ACC112 (cell line): ENCODE measurements at regions not wholly inside any gene's neighbourhood (a gene's known extent, or its start where the extent isn't known, plus 50 kb on each side); places are given as distances from the start of the nearest gene placed in this dataset.

Experiments used
- H2AFZ ChIP-seq: fragments of 200-600 bp; sonication (generic); one replicate; pipeline ENCODE4 v1.6.0; 2017; ENCODE audit warnings: antibody characterized with exemption, low read length; ENCODE audit not compliant: unreplicated experiment
- H3K27ac ChIP-seq: fragments of 200-600 bp; sonication (generic); 2 replicates; pipeline ENCODE4 v1.5.1; 2014; ENCODE audit warnings: low read depth, mild to moderate bottlenecking, antibody characterized with exemption, low read length, moderate library complexity
- H3K27me3 ChIP-seq: fragments of 200-600 bp; sonication (generic); 2 replicates; pipeline ENCODE4 v1.6.1; 2014; ENCODE audit warnings: mild to moderate bottlenecking, antibody characterized with exemption, low read length, moderate library complexity, mixed read lengths; ENCODE audit not compliant: insufficient read depth
- H3K36me3 ChIP-seq: fragments of 200-600 bp; sonication (generic); 2 replicates; pipeline ENCODE4 v1.6.1; 2016; ENCODE audit warnings: mild to moderate bottlenecking, antibody characterized with exemption, low read length, moderate library complexity, mixed read lengths; ENCODE audit not compliant: insufficient read depth
- H3K4me1 ChIP-seq: fragments of 200-600 bp; sonication (generic); one replicate; pipeline ENCODE4 v1.6.1; 2016; ENCODE audit warnings: low read length, mixed read lengths; ENCODE audit not compliant: insufficient read depth, unreplicated experiment, control insufficient read depth
- H3K4me3 ChIP-seq: fragments of 200-600 bp; sonication (generic); 2 replicates; pipeline ENCODE4 v1.5.1; 2014; ENCODE audit warnings: mild to moderate bottlenecking, low read depth, low read length
- H3K79me2 ChIP-seq: fragments of 200-600 bp; sonication (generic); one replicate; pipeline ENCODE4 v1.6.0; 2016; ENCODE audit warnings: low read length; ENCODE audit not compliant: control insufficient read depth, unreplicated experiment, insufficient read depth

GRCh38 chr10:125265579-125265955 is 105.2 kb upstream of the CTBP2 start:
- no peak overlapping the region for H3K4me3 ChIP-seq
- H3K36me3 ChIP-seq: no peaks in the 10 kb centered on the region
- H3K27ac ChIP-seq: no peak overlapping the region
- no peaks in the 10 kb centered on the region; the same call in 1 of the 2 replicates for H3K27me3 ChIP-seq
- H3K4me1 ChIP-seq: no peaks in the 10 kb centered on the region
- no peaks in the 10 kb centered on the region for H3K79me2 ChIP-seq
- H2AFZ ChIP-seq: no peak overlapping the region

GRCh38 chr10:125264757-125265578 is 104.6 kb upstream of the CTBP2 start:
- Histone ChIP-seq H3K36me3 (no peaks in the 10 kb centered on the region), H3K79me2 (no peaks in the 10 kb centered on the region), H2AFZ (no peak overlapping the region), H3K27me3 (no peaks in the 10 kb centered on the region; the same call in 1 of the 2 replicates), H3K27ac (no peak overlapping the region), H3K4me3 (no peak overlapping the region), H3K4me1 (no peaks in the 10 kb centered on the region)

GRCh38 chr10:125264091-125264490 is 103.7 kb upstream of the CTBP2 start:
- Histone ChIP-seq H3K36me3 (no peaks in the 10 kb centered on the region), H2AFZ (no peak overlapping the region), H3K4me3 (no peak overlapping the region), H3K4me1 (no peaks in the 10 kb centered on the region), H3K27me3 (no peaks in the 10 kb centered on the region), H3K79me2 (no peaks in the 10 kb centered on the region), H3K27ac (no peak overlapping the region)

- H3K4me1 ChIP-seq: no peaks in the 10 kb centered on the region
- H3K4me3 ChIP-seq: no peak overlapping the region
- H3K27me3 ChIP-seq: no peaks in the 10 kb centered on the region
- no peaks in the 10 kb centered on the region for H3K79me2 ChIP-seq
- H2AFZ ChIP-seq: no peak overlapping the region
- no peak overlapping the region for H3K27ac ChIP-seq
- H3K36me3 ChIP-seq: no peaks in the 10 kb centered on the region
Observed at GRCh38 chr10:125263551-125263950, 103.2 kb upstream of the CTBP2 start.

- Histone ChIP-seq H3K36me3 (no peaks in the 10 kb centered on the region), H3K4me3 (no peak overlapping the region), H3K4me1 (no peaks in the 10 kb centered on the region), H3K27me3 (no peaks in the 10 kb centered on the region), H2AFZ (no peak overlapping the region), H3K27ac (no peak overlapping the region), H3K79me2 (no peaks in the 10 kb centered on the region)
Observed at GRCh38 chr10:125262920-125263319, 102.6 kb upstream of the CTBP2 start.

GRCh38 chr10:125262409-125262808 is 102.0 kb upstream of the CTBP2 start:
- H3K27ac ChIP-seq: no peak overlapping the region
- H3K4me1 ChIP-seq: no peaks in the 10 kb centered on the region
- H3K36me3 ChIP-seq: no peaks in the 10 kb centered on the region
- H3K79me2 ChIP-seq: no peaks in the 10 kb centered on the region
- H3K27me3 ChIP-seq: no peaks in the 10 kb centered on the region
- no peak overlapping the region for H3K4me3 ChIP-seq
- H2AFZ ChIP-seq: no peak overlapping the region

GRCh38 chr10:125261491-125262186 is 101.3 kb upstream of the CTBP2 start:
- no peak overlapping the region for H2AFZ ChIP-seq
- H3K27ac ChIP-seq: no peak overlapping the region
- no peaks in the 10 kb centered on the region for H3K36me3 ChIP-seq
- no peaks in the 10 kb centered on the region for H3K4me1 ChIP-seq
- H3K4me3 ChIP-seq: no peak overlapping the region
- H3K79me2 ChIP-seq: no peaks in the 10 kb centered on the region
- no peaks in the 10 kb centered on the region for H3K27me3 ChIP-seq

GRCh38 chr10:125260260-125260659 is 99.9 kb upstream of the CTBP2 start:
- H3K4me1 ChIP-seq: no peaks in the 10 kb centered on the region
- no peak overlapping the region for H3K4me3 ChIP-seq
- H3K27me3 ChIP-seq: no peaks in the 10 kb centered on the region
- H2AFZ ChIP-seq: no peak overlapping the region
- no peak overlapping the region for H3K27ac ChIP-seq
- no peaks in the 10 kb centered on the region for H3K36me3 ChIP-seq
- H3K79me2 ChIP-seq: no peaks in the 10 kb centered on the region

GRCh38 chr10:125259651-125260050 is 99.3 kb upstream of the CTBP2 start:
- H3K27ac ChIP-seq: no peak overlapping the region
- no peak overlapping the region for H2AFZ ChIP-seq
- no peaks in the 10 kb centered on the region for H3K79me2 ChIP-seq
- H3K36me3 ChIP-seq: no peaks in the 10 kb centered on the region
- no peaks in the 10 kb centered on the region for H3K27me3 ChIP-seq
- H3K4me1 ChIP-seq: no peaks in the 10 kb centered on the region
- no peak overlapping the region for H3K4me3 ChIP-seq

GRCh38 chr10:125258676-125259075 is 98.3 kb upstream of the CTBP2 start:
- H3K27ac ChIP-seq: no peak overlapping the region
- no peaks in the 10 kb centered on the region for H3K36me3 ChIP-seq
- no peaks in the 10 kb centered on the region for H3K79me2 ChIP-seq
- H3K4me1 ChIP-seq: no peaks in the 10 kb centered on the region
- H3K4me3 ChIP-seq: no peak overlapping the region
- H2AFZ ChIP-seq: no peak overlapping the region
- no peaks in the 10 kb centered on the region for H3K27me3 ChIP-seq
